OCI-LY1 (cell line): ENCODE measurements at regions not wholly inside any gene's neighbourhood (a gene's known extent, or its start where the extent isn't known, plus 50 kb on each side); places are given as distances from the start of the nearest gene placed in this dataset.

Source experiments
- H2AFZ ChIP-seq: fragments of 200-600 bp; sonication (generic), shearing (Covaris generic); 2 replicates; pipeline ENCODE4 v1.6.0; 2014; ENCODE audit warnings: antibody characterized with exemption, mild to moderate bottlenecking, low read length
- H3F3A ChIP-seq: fragments of 200-600 bp; sonication (generic), shearing (Covaris generic); 2 replicates; pipeline ENCODE4 v1.6.0; 2014; ENCODE audit warnings: mild to moderate bottlenecking, antibody characterized with exemption, low read length, moderate library complexity; ENCODE audit not compliant: insufficient read depth
- H3K27ac ChIP-seq: fragments of 200-600 bp; sonication (generic); 2 replicates; pipeline ENCODE4 v1.5.1; 2014; ENCODE audit warnings: low read length, mixed run types, mild to moderate bottlenecking, low read depth; ENCODE audit not compliant: poor library complexity, severe bottlenecking
- H3K27me3 ChIP-seq: fragments of 200-600 bp; sonication (generic); 2 replicates; pipeline ENCODE4 v1.6.0; 2014; ENCODE audit warnings: antibody characterized with exemption, mild to moderate bottlenecking, low read length, moderate library complexity; ENCODE audit not compliant: insufficient read depth
- H3K36me3 ChIP-seq: fragments of 200-600 bp; sonication (generic); 2 replicates; pipeline ENCODE4 v1.6.1; 2014; ENCODE audit warnings: mild to moderate bottlenecking, antibody characterized with exemption, low read length, moderate library complexity, mixed read lengths; ENCODE audit not compliant: insufficient read depth
- H3K4me1 ChIP-seq: fragments of 200-600 bp; sonication (generic); 2 replicates; pipeline ENCODE4 v1.5.1; 2014; ENCODE audit warnings: mild to moderate bottlenecking, low read length, moderate library complexity; ENCODE audit not compliant: insufficient read depth, severe bottlenecking
- H3K4me2 ChIP-seq: fragments of 200-600 bp; sonication (generic), shearing (Covaris generic); 2 replicates; pipeline ENCODE4 v1.6.1; 2014; ENCODE audit warnings: low read length
- H3K4me3 ChIP-seq: fragments of 200-600 bp; sonication (generic); 2 replicates; pipeline ENCODE4 v1.5.1; 2014; ENCODE audit warnings: low read length, low read depth, mild to moderate bottlenecking, mixed read lengths; ENCODE audit not compliant: poor library complexity, severe bottlenecking
- H3K79me2 ChIP-seq: fragments of 200-600 bp; shearing (Covaris generic); 2 replicates; pipeline ENCODE4 v1.6.1; 2016; ENCODE audit warnings: mixed run types, low read length, mixed read lengths; ENCODE audit not compliant: insufficient read depth
- H3K9ac ChIP-seq: fragments of 200-600 bp; sonication (generic), shearing (Covaris generic); 2 replicates; pipeline ENCODE4 v1.6.1; 2014; ENCODE audit warnings: mild to moderate bottlenecking, low read length, mixed read lengths
- H3K9me2 ChIP-seq: fragments of 200-600 bp; sonication (generic), shearing (Covaris generic); 2 replicates; pipeline ENCODE4 v1.6.1; 2014; ENCODE audit warnings: low read depth, mild to moderate bottlenecking, low read length, mixed read lengths
- H3K9me3 ChIP-seq: fragments of 200-600 bp; shearing (Covaris generic); 2 replicates; pipeline ENCODE4 v1.6.1; 2014; ENCODE audit warnings: low read length, mixed read lengths
- H4K20me1 ChIP-seq: fragments of 200-600 bp; sonication (generic), shearing (Covaris generic); 2 replicates; pipeline ENCODE4 v1.6.0; 2016; ENCODE audit warnings: mild to moderate bottlenecking, low read length; ENCODE audit not compliant: insufficient read depth
- CTCF ChIP-seq: fragments of 200-600 bp; sonication (generic), shearing (Covaris generic); IDR thresholded peaks from 2 replicates; pipeline ENCODE4 v1.5.1; 2017; ENCODE audit warnings: mild to moderate bottlenecking, antibody characterized with exemption, low read length, moderate library complexity, mixed read lengths
- EZH2 ChIP-seq: fragments of 200-600 bp; sonication (generic), shearing (Covaris generic); IDR thresholded peaks from 2 replicates; pipeline ENCODE4 v1.8.0; 2017; ENCODE audit warnings: borderline replicate concordance, mixed run types, mild to moderate bottlenecking, antibody characterized with exemption, low read length, moderate library complexity, mixed read lengths

GRCh38 chr10:124283215-124283948 is 135.3 kb downstream of the OAT start:
- H3K4me2 ChIP-seq, result no peak overlapping the region
- no peaks in the 10 kb centered on the region for H3F3A ChIP-seq
- H3K9me3 ChIP-seq, result no peaks in the 10 kb centered on the region
- H3K4me1 ChIP-seq, result peaks cover 14% of the 10 kb centered on the region
- no peaks in the 10 kb centered on the region for H3K79me2 ChIP-seq
- H3K27ac ChIP-seq, result no peak overlapping the region
- H3K9me2 ChIP-seq, result no peaks in the 10 kb centered on the region
- no peaks in the 10 kb centered on the region for H4K20me1 ChIP-seq
- H2AFZ ChIP-seq, result no peak overlapping the region
- H3K27me3 ChIP-seq, result peaks cover 14% of the 10 kb centered on the region; the same call in 1 of the 2 replicates
- TF ChIP-seq EZH2, result no peak
- no peak for TF ChIP-seq CTCF
- H3K36me3 ChIP-seq, result no peaks in the 10 kb centered on the region
- H3K4me3 ChIP-seq, result no peak overlapping the region
- H3K9ac ChIP-seq, result no peak overlapping the region

- no peak overlapping the region for H3K9ac ChIP-seq
- no peak overlapping the region for H3K27ac ChIP-seq
- H2AFZ ChIP-seq, result no peak overlapping the region
- H3K4me1 ChIP-seq, result peaks cover 14% of the 10 kb centered on the region
- no peaks in the 10 kb centered on the region for H3K9me3 ChIP-seq
- no peaks in the 10 kb centered on the region for H4K20me1 ChIP-seq
- H3K79me2 ChIP-seq, result no peaks in the 10 kb centered on the region
- peaks cover 18% of the 10 kb centered on the region; the same call in 1 of the 2 replicates for H3K27me3 ChIP-seq
- no peak overlapping the region for H3K4me3 ChIP-seq
- no peak for TF ChIP-seq EZH2
- TF ChIP-seq CTCF, result no peak
- no peaks in the 10 kb centered on the region for H3K36me3 ChIP-seq
- H3F3A ChIP-seq, result no peaks in the 10 kb centered on the region
- H3K9me2 ChIP-seq, result no peaks in the 10 kb centered on the region
- no peak overlapping the region for H3K4me2 ChIP-seq
These were observed 136.4 kb downstream of the OAT start for GRCh38 chr10:124282326-124282725.

GRCh38 chr10:124281666-124282065 is 137.1 kb downstream of the OAT start:
- Histone ChIP-seq H3K4me1 (peaks cover 14% of the 10 kb centered on the region), H3K9me2 (no peaks in the 10 kb centered on the region), H3K36me3 (no peaks in the 10 kb centered on the region), H3K27me3 (peaks cover 18% of the 10 kb centered on the region; the same call in 1 of the 2 replicates), H3K9me3 (no peaks in the 10 kb centered on the region), H2AFZ (no peak overlapping the region), H3K79me2 (no peaks in the 10 kb centered on the region), H3K4me3 (no peak overlapping the region), H3F3A (no peaks in the 10 kb centered on the region), H4K20me1 (no peaks in the 10 kb centered on the region), H3K4me2 (no peak overlapping the region), H3K27ac (no peak overlapping the region), H3K9ac (no peak overlapping the region)
- TF ChIP-seq CTCF (no peak), EZH2 (no peak)
